ENCODE measurements at regions not wholly inside any gene's neighbourhood (a gene's known extent, or its start where the extent isn't known, plus 50 kb on each side); places are given as distances from the start of the nearest gene placed in this dataset.

GRCh38 chrX:14344172-14344940 is 185.0 kb upstream of the GLRA2 start:
- H4K91ac ChIP-seq (ENCODE audit: insufficient read depth, low read depth, low read length), result no peak overlapping the region
- H3K56ac ChIP-seq (ENCODE audit: extremely low read depth, insufficient read depth, low read length), result no peak overlapping the region
- in situ Hi-C loops (cut with MboI; ENCODE audit: low sequenced_read_pairs), result no loop called here
- no peak overlapping the region for H2AK5ac ChIP-seq (ENCODE audit: low read depth, low read length)
- H3K14ac ChIP-seq (replicated peaks; ENCODE audit: low read depth, low read length), result no peak overlapping the region
- no peak overlapping the region for H3K27ac ChIP-seq (ENCODE audit: insufficient read depth, low read length)
- no peak for ATAC-seq (ENCODE audit: low read depth)
- intact Hi-C loops (cut with micrococcal nuclease), result no loop called here
- H4K8ac ChIP-seq (ENCODE audit: low read depth in 2 of 2, low read length in 2 of 2), result no peak overlapping the region
- H3K9me3 ChIP-seq (ENCODE audit: control insufficient read depth, insufficient read depth, low read length), result no peaks in the 10 kb centered on the region; the same call in 1 of the 2 replicates
- no peak overlapping the region for H2AK9ac ChIP-seq (replicated peaks; ENCODE audit: low read depth, low read length, poor library complexity)
- no peak overlapping the region for H3K4me3 ChIP-seq (ENCODE audit: insufficient read depth, low read depth, low read length)
- no peak overlapping the region for H2BK20ac ChIP-seq (ENCODE audit: low read depth, low read length)
- H3K4me1 ChIP-seq (ENCODE audit: control insufficient read depth, insufficient read depth, low read length), result no peaks in the 10 kb centered on the region
- H2BK120ac ChIP-seq (ENCODE audit: low read depth, low read length), result no peak overlapping the region
- no peak overlapping the region for H3K18ac ChIP-seq (ENCODE audit: low read depth, low read length)
- no peak overlapping the region for H2BK15ac ChIP-seq (ENCODE audit: low read depth, low read length)
- dilution Hi-C loops (cut with HindIII; ENCODE audit: low sequenced_read_pairs, unreplicated experiment), result no loop called here
- no peaks in the 10 kb centered on the region for H3K9me1 ChIP-seq (ENCODE audit: insufficient read depth, low read length)
- CTCF ChIA-PET, result no interaction called here
- no peak overlapping the region for H3K4ac ChIP-seq (ENCODE audit: low read depth, low read length)
- no peak overlapping the region for H4K5ac ChIP-seq (ENCODE audit: low read depth, low read length)
- WGBS, 2 experiments (ENCODE audit: extremely low coverage in 2 of 2, insufficient read length in 1 of 2), result no CpG with 5 or more reads among the region's 3 CpGs
- no peaks in the 10 kb centered on the region for H3K27me3 ChIP-seq (ENCODE audit: control insufficient read depth, insufficient read depth, low read length)
- H3K4me2 ChIP-seq (ENCODE audit: low read depth, low read length), result no peak overlapping the region
- H2BK5ac ChIP-seq (ENCODE audit: low read depth, low read length, poor library complexity, severe bottlenecking), result no peak overlapping the region
- no peaks in the 10 kb centered on the region for H4K20me1 ChIP-seq (ENCODE audit: insufficient read depth, low read length)
- H3K9ac ChIP-seq (ENCODE audit: low read depth, low read length), result no peak overlapping the region
- no peak overlapping the region for H3K23ac ChIP-seq (ENCODE audit: low read depth, low read length)
- POLR2A ChIA-PET (ENCODE audit: unreplicated experiment), result no interaction called here
- BruUV-seq (replicated peaks), result no TSS peak
- H3K79me1 ChIP-seq (ENCODE audit: low read depth in 1 of 2, low read length in 2 of 2), result no peaks in the 10 kb centered on the region
- H3K36me3 ChIP-seq (ENCODE audit: control insufficient read depth, insufficient read depth, low read length), result no peaks in the 10 kb centered on the region
- TF ChIP-seq SMC3 (IDR thresholded peaks at IDR 0.05; ENCODE audit: low read depth, low read length) (no peak), NFE2L2 (IDR thresholded peaks at IDR 0.05; ENCODE audit: low read depth, low read length) (no peak), RFX5 (IDR thresholded peaks at IDR 0.05; ENCODE audit: low read depth, low read length) (no peak), BHLHE40 (IDR thresholded peaks at IDR 0.05; ENCODE audit: low read depth, low read length) (no peak)
- no peak overlapping the region for H2AFZ ChIP-seq (replicated peaks; ENCODE audit: low read length, poor library complexity)
- DNase-seq, result no peak
